IMR-90 (cell line): ENCODE measurements at regions not wholly inside any gene's neighbourhood (a gene's known extent, or its start where the extent isn't known, plus 50 kb on each side); places are given as distances from the start of the nearest gene placed in this dataset.

Source experiments
- ATAC-seq: fragments of 200-7000 bp; cut with Tn5 transposase; 2 replicates; pipeline ENCODE4 v1.9.1; 2020; ENCODE audit warnings: low read depth, mild to moderate bottlenecking, moderate library complexity
- BruUV-seq: library from RNA; stranded (reverse); fragments of 400-500 nt; replicated peaks from 2 replicates; lab custom pipeline; 2021; lab: Mats Ljungman, UMichigan
- CTCF ChIA-PET: fragments of 300-600 bp; formaldehyde crosslinking; extraction: SDS; loops from one replicate; lab custom pipeline; 2021; ENCODE audit warnings: antibody characterized with exemption; lab: Yijun Ruan, JAX
- POLR2A ChIA-PET: fragments of 300-600 bp; sonication (Branson Sonifier 250); formaldehyde crosslinking; loops from one replicate; lab custom pipeline; 2022; ENCODE audit warnings: antibody characterized with exemption; ENCODE audit not compliant: unreplicated experiment; lab: Charles Lee
- DNase-seq: peaks from one replicate; pipeline ENCODE4 v3.0.0; 2013
- H2AFZ ChIP-seq: replicated peaks from 2 replicates; pipeline ENCODE3; 2013; ENCODE audit warnings: low read length, mild to moderate bottlenecking; ENCODE audit not compliant: poor library complexity
- H2AK5ac ChIP-seq: 2 replicates; pipeline ENCODE4 v1.6.1; 2013; ENCODE audit warnings: low read depth, low read length, inconsistent platforms
- H2AK9ac ChIP-seq: replicated peaks from 2 replicates; pipeline ENCODE3; 2013; ENCODE audit warnings: mild to moderate bottlenecking, low read depth, low read length, moderate library complexity; ENCODE audit not compliant: poor library complexity
- H2BK120ac ChIP-seq: 2 replicates; pipeline ENCODE4 v1.6.1; 2013; ENCODE audit warnings: low read depth, low read length, inconsistent platforms
- H2BK15ac ChIP-seq: 3 replicates; pipeline ENCODE4 v1.6.1; 2013; ENCODE audit warnings: low read depth, low read length, inconsistent platforms
- H2BK20ac ChIP-seq: 2 replicates; pipeline ENCODE4 v1.6.1; 2013; ENCODE audit warnings: low read depth, mild to moderate bottlenecking, inconsistent platforms, low read length, moderate library complexity
- H2BK5ac ChIP-seq: 2 replicates; pipeline ENCODE4 v1.6.1; 2013; ENCODE audit warnings: mild to moderate bottlenecking, low read depth, low read length, inconsistent platforms; ENCODE audit not compliant: poor library complexity, severe bottlenecking
- H3K14ac ChIP-seq: replicated peaks from 2 replicates; pipeline ENCODE4 v1.6.1; 2013; ENCODE audit warnings: low read depth, low read length, inconsistent platforms
- H3K18ac ChIP-seq: 2 replicates; pipeline ENCODE4 v1.6.1; 2013; ENCODE audit warnings: low read depth, low read length, control low read depth
- H3K23ac ChIP-seq: 2 replicates; pipeline ENCODE4 v1.6.1; 2013; ENCODE audit warnings: low read depth, low read length, inconsistent platforms
- H3K27ac ChIP-seq: 2 replicates; pipeline ENCODE4 v1.5.1; 2013; ENCODE audit warnings: mild to moderate bottlenecking, control low read depth, low read length; ENCODE audit not compliant: insufficient read depth
- H3K27me3 ChIP-seq: 2 replicates; pipeline ENCODE4 v1.6.1; 2013; ENCODE audit warnings: low read length; ENCODE audit not compliant: control insufficient read depth, insufficient read depth
- H3K36me3 ChIP-seq: 2 replicates; pipeline ENCODE4 v1.6.1; 2013; ENCODE audit warnings: low read length, mixed read lengths; ENCODE audit not compliant: control insufficient read depth, insufficient read depth
- H3K4ac ChIP-seq: 2 replicates; pipeline ENCODE4 v1.6.1; 2013; ENCODE audit warnings: low read depth, low read length, inconsistent platforms
- H3K4me1 ChIP-seq: 2 replicates; pipeline ENCODE4 v1.6.1; 2013; ENCODE audit warnings: low read length, mixed read lengths; ENCODE audit not compliant: control insufficient read depth, insufficient read depth
- H3K4me2 ChIP-seq: 2 replicates; pipeline ENCODE4 v1.6.1; 2013; ENCODE audit warnings: low read depth, mild to moderate bottlenecking, control low read depth, low read length, moderate library complexity
- H3K4me3 ChIP-seq: 2 replicates; pipeline ENCODE4 v1.5.1; 2013; ENCODE audit warnings: low read depth, mild to moderate bottlenecking, control low read depth, low read length, moderate library complexity; ENCODE audit not compliant: insufficient read depth
- H3K56ac ChIP-seq: 2 replicates; pipeline ENCODE4 v1.6.1; 2013; ENCODE audit warnings: low read length, inconsistent platforms; ENCODE audit not compliant: insufficient read depth; ENCODE audit errors: extremely low read depth
- H3K79me1 ChIP-seq, 2 experiments: 2 replicates each; pipeline ENCODE4 v1.6.1; 2013; ENCODE audit warnings: low read length in 2 of 2, inconsistent platforms in 1 of 2, low read depth in 1 of 2
- H3K9ac ChIP-seq: 2 replicates; pipeline ENCODE4 v1.6.1; 2013; ENCODE audit warnings: low read depth, low read length, control low read depth
- H3K9me1 ChIP-seq: 2 replicates; pipeline ENCODE4 v1.6.1; 2013; ENCODE audit warnings: low read length, inconsistent platforms; ENCODE audit not compliant: insufficient read depth
- H3K9me3 ChIP-seq: 2 replicates; pipeline ENCODE4 v1.6.1; 2013; ENCODE audit warnings: low read length; ENCODE audit not compliant: control insufficient read depth, insufficient read depth
- H4K20me1 ChIP-seq: 2 replicates; pipeline ENCODE4 v1.6.1; 2013; ENCODE audit warnings: low read length, inconsistent platforms; ENCODE audit not compliant: insufficient read depth
- H4K5ac ChIP-seq: 2 replicates; pipeline ENCODE4 v1.6.1; 2013; ENCODE audit warnings: mild to moderate bottlenecking, low read depth, low read length, control low read depth
- H4K8ac ChIP-seq, 2 experiments: 2 replicates each; pipeline ENCODE4 v1.6.1; 2013; ENCODE audit warnings: low read depth in 2 of 2, low read length in 2 of 2, control low read depth in 1 of 2, inconsistent platforms in 1 of 2
- H4K91ac ChIP-seq: 2 replicates; pipeline ENCODE4 v1.6.1; 2013; ENCODE audit warnings: low read depth, low read length, inconsistent platforms; ENCODE audit not compliant: insufficient read depth
- CHD1 ChIP-seq: IDR thresholded peaks from 2 replicates; pipeline ENCODE4 v1.6.1; 2012; ENCODE audit warnings: low read depth, low read length, improper control_type of control experiment
- CTCF ChIP-seq: conservative IDR thresholded peaks from 2 replicates; pipeline ENCODE4 v1.5.1; 2012; ENCODE audit warnings: mild to moderate bottlenecking, low read depth, low read length, improper control_type of control experiment
- RAD21 ChIP-seq: IDR thresholded peaks from 2 replicates; pipeline ENCODE4 v1.6.1; 2012; ENCODE audit warnings: low read length, improper control_type of control experiment
- RCOR1 ChIP-seq: IDR thresholded peaks from 2 replicates; pipeline ENCODE4 v1.6.1; 2012; ENCODE audit warnings: mild to moderate bottlenecking, low read length, improper control_type of control experiment; ENCODE audit not compliant: insufficient replicate concordance
- RFX5 ChIP-seq: IDR thresholded peaks from 2 replicates; pipeline ENCODE4 v1.8.0; 2012; ENCODE audit warnings: low read depth, mild to moderate bottlenecking, low read length, moderate library complexity
- dilution Hi-C: fragments of 300-500 bp; cut with HindIII; formaldehyde crosslinking; loops from one replicate; pipeline ENCODE4 v1.14.3; 2018; ENCODE audit warnings: low sequenced_read_pairs; ENCODE audit not compliant: unreplicated experiment
- in situ Hi-C: fragments of 300-500 bp; cut with MboI; formaldehyde crosslinking; loops from 3 replicates; pipeline ENCODE4 v1.14.3; 2019; ENCODE audit warnings: low sequenced_read_pairs, inconsistent platforms, mixed read lengths
- intact Hi-C: fragments of 100-400 bp; cut with micrococcal nuclease; formaldehyde crosslinking; loops from 2 replicates; pipeline ENCODE4 v1.10.0; 2022
- TF ChIP-seq, protein P1 (sequence below): fragments of 150-350 bp; IDR thresholded peaks from 2 replicates; pipeline ENCODE4 v1.6.1; 2017; ENCODE audit warnings: mild to moderate bottlenecking, antibody characterized with exemption, low read length, low read depth
- TF ChIP-seq, protein P2 (sequence below): fragments of 150-350 bp; IDR thresholded peaks from 2 replicates; pipeline ENCODE4 v1.6.1; 2016; ENCODE audit warnings: low read depth, mild to moderate bottlenecking, low read length, moderate library complexity, borderline replicate concordance

DNA sequence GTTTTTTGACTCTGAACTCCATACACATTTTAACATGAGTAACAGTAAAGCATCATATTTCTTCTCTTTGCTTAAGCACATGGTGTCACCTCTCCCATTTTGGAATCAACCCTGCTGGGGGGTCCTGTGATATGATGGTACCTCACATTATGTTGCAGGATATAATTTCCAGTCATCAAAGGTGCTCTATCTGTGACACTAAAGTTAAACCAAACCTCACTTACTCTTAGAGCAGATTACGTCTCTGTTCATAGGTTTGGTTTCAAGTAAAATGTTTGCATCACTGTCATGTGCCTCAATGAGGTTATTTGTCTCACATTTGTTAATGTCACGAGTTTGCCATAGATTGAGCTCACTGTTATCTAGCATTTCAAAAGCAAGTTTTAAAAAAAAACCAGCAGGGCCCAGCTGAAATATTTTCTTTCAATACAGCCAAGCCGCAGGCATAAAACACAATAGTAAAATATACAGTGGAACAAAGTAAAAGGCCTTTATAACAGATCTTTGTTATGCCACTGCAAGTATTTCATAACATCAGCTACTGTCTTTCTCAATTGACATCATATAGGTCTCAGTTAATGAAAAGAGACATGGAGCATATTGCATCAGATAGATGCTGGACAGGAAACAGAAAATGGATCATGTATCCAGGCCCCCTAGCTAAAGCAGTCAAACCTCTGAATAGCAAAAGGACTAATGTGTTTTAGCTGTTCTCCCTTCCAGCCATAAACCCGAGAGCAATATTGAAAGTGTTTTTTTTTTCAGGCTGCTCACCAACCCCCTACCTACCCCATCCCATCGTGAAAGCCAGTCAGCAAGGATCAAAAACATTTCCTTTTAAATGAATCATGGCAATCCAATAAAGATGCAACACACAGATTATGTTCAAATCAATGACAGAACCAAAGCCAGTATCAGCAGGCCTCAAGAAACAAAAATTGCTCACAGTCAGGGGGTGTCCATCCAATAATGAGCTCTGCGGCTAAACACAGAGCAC, 182.1 kb upstream of the ITGA1 start (continued):
- TF ChIP-seq RAD21 = no peak
- no peak for TF ChIP-seq RFX5

GRCh38 chr5:52607227-52607824, 180.4 kb upstream of the ITGA1 start:
- H3K79me1 ChIP-seq = no peaks in the 10 kb centered on the region
- H3K4me3 ChIP-seq = no peak overlapping the region
- ChIA-PET CTCF (no interaction called here), POLR2A (no interaction called here)
- H3K56ac ChIP-seq = no peak overlapping the region
- H3K27ac ChIP-seq = no peak overlapping the region
- H2BK120ac ChIP-seq = no peak overlapping the region
- no peak overlapping the region for H3K9ac ChIP-seq
- H3K23ac ChIP-seq = no peak overlapping the region
- no peaks in the 10 kb centered on the region for H3K9me1 ChIP-seq
- no peak overlapping the region for H2AK5ac ChIP-seq
- ATAC-seq (no peak), DNase-seq (no peak)
- in situ Hi-C loops (no loop called here), dilution Hi-C loops (no loop called here), intact Hi-C loops (no loop called here)
- no peak overlapping the region for H2AFZ ChIP-seq
- no TSS peak for BruUV-seq
- no peaks in the 10 kb centered on the region for H4K20me1 ChIP-seq
- TF ChIP-seq, protein P1, sequence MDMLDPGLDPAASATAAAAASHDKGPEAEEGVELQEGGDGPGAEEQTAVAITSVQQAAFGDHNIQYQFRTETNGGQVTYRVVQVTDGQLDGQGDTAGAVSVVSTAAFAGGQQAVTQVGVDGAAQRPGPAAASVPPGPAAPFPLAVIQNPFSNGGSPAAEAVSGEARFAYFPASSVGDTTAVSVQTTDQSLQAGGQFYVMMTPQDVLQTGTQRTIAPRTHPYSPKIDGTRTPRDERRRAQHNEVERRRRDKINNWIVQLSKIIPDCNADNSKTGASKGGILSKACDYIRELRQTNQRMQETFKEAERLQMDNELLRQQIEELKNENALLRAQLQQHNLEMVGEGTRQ = no peak
- no peak for TF ChIP-seq RAD21
- TF ChIP-seq RCOR1 = no peak
- TF ChIP-seq CHD1 = no peak
- TF ChIP-seq, protein P2, sequence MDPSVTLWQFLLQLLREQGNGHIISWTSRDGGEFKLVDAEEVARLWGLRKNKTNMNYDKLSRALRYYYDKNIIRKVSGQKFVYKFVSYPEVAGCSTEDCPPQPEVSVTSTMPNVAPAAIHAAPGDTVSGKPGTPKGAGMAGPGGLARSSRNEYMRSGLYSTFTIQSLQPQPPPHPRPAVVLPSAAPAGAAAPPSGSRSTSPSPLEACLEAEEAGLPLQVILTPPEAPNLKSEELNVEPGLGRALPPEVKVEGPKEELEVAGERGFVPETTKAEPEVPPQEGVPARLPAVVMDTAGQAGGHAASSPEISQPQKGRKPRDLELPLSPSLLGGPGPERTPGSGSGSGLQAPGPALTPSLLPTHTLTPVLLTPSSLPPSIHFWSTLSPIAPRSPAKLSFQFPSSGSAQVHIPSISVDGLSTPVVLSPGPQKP = no peak
- TF ChIP-seq CTCF = no peak
- no peak overlapping the region for H2AK9ac ChIP-seq
- H3K18ac ChIP-seq = no peak overlapping the region
- H2BK5ac ChIP-seq = no peak overlapping the region
- no peaks in the 10 kb centered on the region for H3K4me1 ChIP-seq
- no peaks in the 10 kb centered on the region for H3K9me3 ChIP-seq
- H3K4ac ChIP-seq = no peak overlapping the region
- H4K91ac ChIP-seq = no peak overlapping the region
- H4K5ac ChIP-seq = no peak overlapping the region
- no peak overlapping the region for H2BK20ac ChIP-seq
- H2BK15ac ChIP-seq = no peak overlapping the region
- no peaks in the 10 kb centered on the region for H3K36me3 ChIP-seq
- no peak overlapping the region for H3K4me2 ChIP-seq
- no peaks in the 10 kb centered on the region for H3K27me3 ChIP-seq
- no peak overlapping the region for H4K8ac ChIP-seq
- H3K14ac ChIP-seq = no peak overlapping the region
